IMR-90 (cell line): ENCODE measurements at regions not wholly inside any gene's neighbourhood (a gene's known extent, or its start where the extent isn't known, plus 50 kb on each side); places are given as distances from the start of the nearest gene placed in this dataset.

Source experiments
- ATAC-seq: fragments of 200-7000 bp; cut with Tn5 transposase; 2 replicates; pipeline ENCODE4 v1.9.1; 2020; ENCODE audit warnings: low read depth, mild to moderate bottlenecking, moderate library complexity
- BruUV-seq: library from RNA; stranded (reverse); fragments of 400-500 nt; replicated peaks from 2 replicates; lab custom pipeline; 2021; lab: Mats Ljungman, UMichigan
- CTCF ChIA-PET: fragments of 300-600 bp; formaldehyde crosslinking; extraction: SDS; loops from one replicate; lab custom pipeline; 2021; ENCODE audit warnings: antibody characterized with exemption; lab: Yijun Ruan, JAX
- POLR2A ChIA-PET: fragments of 300-600 bp; sonication (Branson Sonifier 250); formaldehyde crosslinking; loops from one replicate; lab custom pipeline; 2022; ENCODE audit warnings: antibody characterized with exemption; ENCODE audit not compliant: unreplicated experiment; lab: Charles Lee
- DNase-seq: peaks from one replicate; pipeline ENCODE4 v3.0.0; 2013
- H2AFZ ChIP-seq: replicated peaks from 2 replicates; pipeline ENCODE3; 2013; ENCODE audit warnings: low read length, mild to moderate bottlenecking; ENCODE audit not compliant: poor library complexity
- H2AK5ac ChIP-seq: 2 replicates; pipeline ENCODE4 v1.6.1; 2013; ENCODE audit warnings: low read depth, low read length, inconsistent platforms
- H2AK9ac ChIP-seq: replicated peaks from 2 replicates; pipeline ENCODE3; 2013; ENCODE audit warnings: mild to moderate bottlenecking, low read depth, low read length, moderate library complexity; ENCODE audit not compliant: poor library complexity
- H2BK120ac ChIP-seq: 2 replicates; pipeline ENCODE4 v1.6.1; 2013; ENCODE audit warnings: low read depth, low read length, inconsistent platforms
- H2BK15ac ChIP-seq: 3 replicates; pipeline ENCODE4 v1.6.1; 2013; ENCODE audit warnings: low read depth, low read length, inconsistent platforms
- H2BK20ac ChIP-seq: 2 replicates; pipeline ENCODE4 v1.6.1; 2013; ENCODE audit warnings: low read depth, mild to moderate bottlenecking, inconsistent platforms, low read length, moderate library complexity
- H2BK5ac ChIP-seq: 2 replicates; pipeline ENCODE4 v1.6.1; 2013; ENCODE audit warnings: mild to moderate bottlenecking, low read depth, low read length, inconsistent platforms; ENCODE audit not compliant: poor library complexity, severe bottlenecking
- H3K14ac ChIP-seq: replicated peaks from 2 replicates; pipeline ENCODE4 v1.6.1; 2013; ENCODE audit warnings: low read depth, low read length, inconsistent platforms
- H3K18ac ChIP-seq: 2 replicates; pipeline ENCODE4 v1.6.1; 2013; ENCODE audit warnings: low read depth, low read length, control low read depth
- H3K23ac ChIP-seq: 2 replicates; pipeline ENCODE4 v1.6.1; 2013; ENCODE audit warnings: low read depth, low read length, inconsistent platforms
- H3K27ac ChIP-seq: 2 replicates; pipeline ENCODE4 v1.5.1; 2013; ENCODE audit warnings: mild to moderate bottlenecking, control low read depth, low read length; ENCODE audit not compliant: insufficient read depth
- H3K27me3 ChIP-seq: 2 replicates; pipeline ENCODE4 v1.6.1; 2013; ENCODE audit warnings: low read length; ENCODE audit not compliant: control insufficient read depth, insufficient read depth
- H3K36me3 ChIP-seq: 2 replicates; pipeline ENCODE4 v1.6.1; 2013; ENCODE audit warnings: low read length, mixed read lengths; ENCODE audit not compliant: control insufficient read depth, insufficient read depth
- H3K4ac ChIP-seq: 2 replicates; pipeline ENCODE4 v1.6.1; 2013; ENCODE audit warnings: low read depth, low read length, inconsistent platforms
- H3K4me1 ChIP-seq: 2 replicates; pipeline ENCODE4 v1.6.1; 2013; ENCODE audit warnings: low read length, mixed read lengths; ENCODE audit not compliant: control insufficient read depth, insufficient read depth
- H3K4me2 ChIP-seq: 2 replicates; pipeline ENCODE4 v1.6.1; 2013; ENCODE audit warnings: low read depth, mild to moderate bottlenecking, control low read depth, low read length, moderate library complexity
- H3K4me3 ChIP-seq: 2 replicates; pipeline ENCODE4 v1.5.1; 2013; ENCODE audit warnings: low read depth, mild to moderate bottlenecking, control low read depth, low read length, moderate library complexity; ENCODE audit not compliant: insufficient read depth
- H3K56ac ChIP-seq: 2 replicates; pipeline ENCODE4 v1.6.1; 2013; ENCODE audit warnings: low read length, inconsistent platforms; ENCODE audit not compliant: insufficient read depth; ENCODE audit errors: extremely low read depth
- H3K79me1 ChIP-seq, 2 experiments: 2 replicates each; pipeline ENCODE4 v1.6.1; 2013; ENCODE audit warnings: low read length in 2 of 2, inconsistent platforms in 1 of 2, low read depth in 1 of 2
- H3K9ac ChIP-seq: 2 replicates; pipeline ENCODE4 v1.6.1; 2013; ENCODE audit warnings: low read depth, low read length, control low read depth
- H3K9me1 ChIP-seq: 2 replicates; pipeline ENCODE4 v1.6.1; 2013; ENCODE audit warnings: low read length, inconsistent platforms; ENCODE audit not compliant: insufficient read depth
- H3K9me3 ChIP-seq: 2 replicates; pipeline ENCODE4 v1.6.1; 2013; ENCODE audit warnings: low read length; ENCODE audit not compliant: control insufficient read depth, insufficient read depth
- H4K20me1 ChIP-seq: 2 replicates; pipeline ENCODE4 v1.6.1; 2013; ENCODE audit warnings: low read length, inconsistent platforms; ENCODE audit not compliant: insufficient read depth
- H4K5ac ChIP-seq: 2 replicates; pipeline ENCODE4 v1.6.1; 2013; ENCODE audit warnings: mild to moderate bottlenecking, low read depth, low read length, control low read depth
- H4K8ac ChIP-seq, 2 experiments: 2 replicates each; pipeline ENCODE4 v1.6.1; 2013; ENCODE audit warnings: low read depth in 2 of 2, low read length in 2 of 2, control low read depth in 1 of 2, inconsistent platforms in 1 of 2
- H4K91ac ChIP-seq: 2 replicates; pipeline ENCODE4 v1.6.1; 2013; ENCODE audit warnings: low read depth, low read length, inconsistent platforms; ENCODE audit not compliant: insufficient read depth
- BHLHE40 ChIP-seq: fragments of 150-350 bp; IDR thresholded peaks from 2 replicates; pipeline ENCODE4 v1.6.1; 2016; ENCODE audit warnings: mild to moderate bottlenecking, low read depth, low read length
- NFE2L2 ChIP-seq: fragments of 150-350 bp; IDR thresholded peaks from 2 replicates; pipeline ENCODE4 v1.6.1; 2016; ENCODE audit warnings: low read depth, mild to moderate bottlenecking, low read length
- RCOR1 ChIP-seq: IDR thresholded peaks from 2 replicates; pipeline ENCODE4 v1.6.1; 2012; ENCODE audit warnings: mild to moderate bottlenecking, low read length, improper control_type of control experiment; ENCODE audit not compliant: insufficient replicate concordance
- SMC3 ChIP-seq: fragments of 150-350 bp; IDR thresholded peaks from 2 replicates; pipeline ENCODE4 v1.6.1; 2016; ENCODE audit warnings: low read depth, mild to moderate bottlenecking, antibody characterized with exemption, low read length, moderate library complexity
- WGBS, 2 experiments: methylation state at CpG; one replicate each; pipeline versions ENCODE4 v1.1.5 to v1.1.7; 2013; ENCODE audit warnings: missing lambda C conversion rate in 2 of 2; ENCODE audit not compliant: insufficient read length in 1 of 2; ENCODE audit errors: extremely low coverage in 2 of 2; 5-methylcytosine and 5-hydroxymethylcytosine counted together
- dilution Hi-C: fragments of 300-500 bp; cut with HindIII; formaldehyde crosslinking; loops from one replicate; pipeline ENCODE4 v1.14.3; 2018; ENCODE audit warnings: low sequenced_read_pairs; ENCODE audit not compliant: unreplicated experiment
- in situ Hi-C: fragments of 300-500 bp; cut with MboI; formaldehyde crosslinking; loops from 3 replicates; pipeline ENCODE4 v1.14.3; 2019; ENCODE audit warnings: low sequenced_read_pairs, inconsistent platforms, mixed read lengths
- intact Hi-C: fragments of 100-400 bp; cut with micrococcal nuclease; formaldehyde crosslinking; loops from 2 replicates; pipeline ENCODE4 v1.10.0; 2022
- TF ChIP-seq, protein P1 (sequence below): conservative IDR thresholded peaks from 2 replicates; pipeline ENCODE4 v1.5.1; 2012; ENCODE audit warnings: mild to moderate bottlenecking, low read depth, low read length, improper control_type of control experiment

DNA sequence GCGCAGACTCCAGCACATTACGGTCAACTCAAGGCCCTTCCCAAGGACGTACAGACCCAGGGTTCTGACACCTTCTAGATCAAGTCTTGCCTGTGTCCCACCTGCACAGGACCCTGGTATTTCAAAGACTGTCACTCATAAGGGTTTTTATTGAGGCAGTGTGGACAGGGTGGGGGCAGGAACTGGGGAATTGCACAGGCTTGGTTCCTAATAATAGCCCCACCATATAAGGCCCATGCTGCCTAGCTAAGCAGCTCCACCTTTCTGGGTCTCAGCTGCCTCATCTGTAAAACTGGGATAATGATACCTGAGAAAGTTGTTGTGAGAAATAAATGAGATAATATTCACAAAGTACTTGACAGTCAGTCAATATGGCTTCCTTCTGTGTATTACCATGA lies 55.3 kb upstream of the PUM1 start:
- ChIA-PET CTCF (no interaction called here), POLR2A (no interaction called here)
- no peak overlapping the region for H3K14ac ChIP-seq
- peaks cover 6% of the 10 kb centered on the region for H3K27me3 ChIP-seq
- no peak overlapping the region for H3K4ac ChIP-seq
- intact Hi-C loops, result no loop called here
- no peak overlapping the region for H3K18ac ChIP-seq
- no CpG with 5 or more reads among the region's 3 CpGs for WGBS, 2 experiments
- no peak overlapping the region for H2BK20ac ChIP-seq
- H3K9me3 ChIP-seq, result no peaks in the 10 kb centered on the region
- H3K4me2 ChIP-seq, result no peak overlapping the region
- H2BK15ac ChIP-seq, result no peak overlapping the region
- ATAC-seq (no peak), DNase-seq (no peak)
- no peaks in the 10 kb centered on the region for H3K36me3 ChIP-seq
- no peak overlapping the region for H3K27ac ChIP-seq
- H4K5ac ChIP-seq, result no peak overlapping the region
- no TSS peak for BruUV-seq
- no peak overlapping the region for H3K56ac ChIP-seq
- peaks cover 2% of the 10 kb centered on the region; the same call in 1 of the 2 replicates for H3K4me1 ChIP-seq
- no peak for TF ChIP-seq BHLHE40
- no peak for TF ChIP-seq NFE2L2
- no peak for TF ChIP-seq RCOR1
- no peak for TF ChIP-seq SMC3
- TF ChIP-seq, protein P1, sequence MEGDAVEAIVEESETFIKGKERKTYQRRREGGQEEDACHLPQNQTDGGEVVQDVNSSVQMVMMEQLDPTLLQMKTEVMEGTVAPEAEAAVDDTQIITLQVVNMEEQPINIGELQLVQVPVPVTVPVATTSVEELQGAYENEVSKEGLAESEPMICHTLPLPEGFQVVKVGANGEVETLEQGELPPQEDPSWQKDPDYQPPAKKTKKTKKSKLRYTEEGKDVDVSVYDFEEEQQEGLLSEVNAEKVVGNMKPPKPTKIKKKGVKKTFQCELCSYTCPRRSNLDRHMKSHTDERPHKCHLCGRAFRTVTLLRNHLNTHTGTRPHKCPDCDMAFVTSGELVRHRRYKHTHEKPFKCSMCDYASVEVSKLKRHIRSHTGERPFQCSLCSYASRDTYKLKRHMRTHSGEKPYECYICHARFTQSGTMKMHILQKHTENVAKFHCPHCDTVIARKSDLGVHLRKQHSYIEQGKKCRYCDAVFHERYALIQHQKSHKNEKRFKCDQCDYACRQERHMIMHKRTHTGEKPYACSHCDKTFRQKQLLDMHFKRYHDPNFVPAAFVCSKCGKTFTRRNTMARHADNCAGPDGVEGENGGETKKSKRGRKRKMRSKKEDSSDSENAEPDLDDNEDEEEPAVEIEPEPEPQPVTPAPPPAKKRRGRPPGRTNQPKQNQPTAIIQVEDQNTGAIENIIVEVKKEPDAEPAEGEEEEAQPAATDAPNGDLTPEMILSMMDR, result no peak
- no peak overlapping the region for H3K4me3 ChIP-seq
- in situ Hi-C loops, result no loop called here
- H4K91ac ChIP-seq, result no peak overlapping the region
- H4K8ac ChIP-seq, result no peak overlapping the region
- H3K79me1 ChIP-seq, result no peaks in the 10 kb centered on the region
- H2AK5ac ChIP-seq, result no peak overlapping the region
- H3K9ac ChIP-seq, result no peak overlapping the region
- H3K9me1 ChIP-seq, result no peaks in the 10 kb centered on the region
- no peak overlapping the region for H3K23ac ChIP-seq
- dilution Hi-C loops, result no loop called here
- H2BK5ac ChIP-seq, result no peak overlapping the region
- peak overlapping the region; percentile 2 for H2AFZ ChIP-seq
- no peak overlapping the region for H2AK9ac ChIP-seq
- H2BK120ac ChIP-seq, result no peak overlapping the region
- H4K20me1 ChIP-seq, result no peaks in the 10 kb centered on the region
